ENCODE measurements at regions not wholly inside any gene's neighbourhood (a gene's known extent, or its start where the extent isn't known, plus 50 kb on each side); places are given as distances from the start of the nearest gene placed in this dataset.

DNA sequence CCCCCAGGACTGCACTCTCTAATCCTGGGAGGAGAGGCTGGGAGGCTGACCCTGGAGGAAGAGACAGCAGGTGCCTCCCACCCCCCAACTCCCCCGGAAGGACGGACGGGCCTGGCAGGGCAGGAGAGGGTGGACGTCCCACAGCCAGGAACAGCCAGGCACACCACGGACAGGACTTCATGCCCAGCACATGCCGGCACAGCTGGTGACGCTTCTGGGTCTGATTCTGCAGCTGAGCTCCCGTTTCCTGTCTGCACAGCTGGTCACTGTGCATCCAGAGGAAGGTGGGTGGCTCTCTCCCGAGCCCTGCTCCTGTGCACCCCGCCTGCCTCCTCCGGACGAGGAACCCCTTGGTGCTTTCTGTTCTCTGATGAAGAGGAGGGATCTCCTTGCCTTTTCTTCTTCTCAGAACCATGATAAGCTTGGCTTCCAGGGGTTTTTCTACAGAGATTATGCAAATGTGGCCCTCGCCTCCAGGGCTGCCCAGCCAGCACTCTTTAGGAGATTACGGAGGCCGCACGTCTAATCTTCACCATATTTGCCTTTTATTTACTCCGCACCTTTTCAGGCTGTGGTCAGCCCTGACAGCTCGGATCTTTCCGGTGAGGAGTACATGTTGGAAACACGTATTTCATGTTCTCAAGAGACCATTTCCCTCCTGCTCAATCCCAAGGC is 1295.8 kb downstream of the BRD1 start:
- DNase-seq (ENCODE audit: low read depth), result no peak

DNA sequence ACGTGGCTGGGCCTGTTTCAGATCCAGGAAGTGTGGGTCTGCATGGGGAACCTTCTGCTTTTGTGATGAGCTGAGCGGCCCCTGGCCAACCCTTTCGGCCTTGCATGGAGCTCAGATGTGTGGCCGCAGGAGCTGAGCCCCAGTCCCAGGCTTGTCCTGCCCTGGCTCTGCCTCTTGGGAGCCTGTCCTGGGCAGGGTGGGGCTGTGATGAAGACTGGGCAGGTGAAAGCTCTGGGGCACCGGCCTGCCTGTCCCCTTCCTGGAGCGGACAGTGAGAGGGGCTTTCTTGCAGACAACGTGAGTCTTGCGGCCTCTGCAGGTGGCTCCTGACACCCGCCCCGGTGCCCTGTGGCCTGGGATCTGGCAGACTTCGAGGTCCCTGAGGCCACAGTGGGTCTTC is 1296.6 kb downstream of the BRD1 start:
- DNase-seq (ENCODE audit: low read depth), result no peak

DNA sequence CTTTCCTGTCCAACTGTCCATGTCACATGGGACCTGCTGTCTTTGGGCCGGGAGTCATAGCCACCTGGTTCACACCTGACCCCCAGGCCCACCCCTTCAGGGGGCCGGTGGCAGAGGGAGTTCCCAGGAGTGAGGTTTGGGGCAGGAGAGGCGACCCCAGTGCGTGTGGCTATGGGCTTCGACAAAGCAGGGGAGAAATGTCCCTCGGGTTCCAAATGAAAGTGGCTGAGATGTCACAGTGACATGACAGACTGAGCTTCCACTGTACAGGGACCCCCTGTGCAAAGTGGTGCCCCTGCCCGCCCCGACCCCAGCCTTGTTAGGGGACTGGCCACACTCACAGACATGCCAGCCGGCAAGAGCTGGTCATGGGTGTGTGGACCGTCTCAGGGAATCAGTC is 1297.0 kb downstream of the BRD1 start:
- DNase-seq (ENCODE audit: low read depth), result no peak

DNA sequence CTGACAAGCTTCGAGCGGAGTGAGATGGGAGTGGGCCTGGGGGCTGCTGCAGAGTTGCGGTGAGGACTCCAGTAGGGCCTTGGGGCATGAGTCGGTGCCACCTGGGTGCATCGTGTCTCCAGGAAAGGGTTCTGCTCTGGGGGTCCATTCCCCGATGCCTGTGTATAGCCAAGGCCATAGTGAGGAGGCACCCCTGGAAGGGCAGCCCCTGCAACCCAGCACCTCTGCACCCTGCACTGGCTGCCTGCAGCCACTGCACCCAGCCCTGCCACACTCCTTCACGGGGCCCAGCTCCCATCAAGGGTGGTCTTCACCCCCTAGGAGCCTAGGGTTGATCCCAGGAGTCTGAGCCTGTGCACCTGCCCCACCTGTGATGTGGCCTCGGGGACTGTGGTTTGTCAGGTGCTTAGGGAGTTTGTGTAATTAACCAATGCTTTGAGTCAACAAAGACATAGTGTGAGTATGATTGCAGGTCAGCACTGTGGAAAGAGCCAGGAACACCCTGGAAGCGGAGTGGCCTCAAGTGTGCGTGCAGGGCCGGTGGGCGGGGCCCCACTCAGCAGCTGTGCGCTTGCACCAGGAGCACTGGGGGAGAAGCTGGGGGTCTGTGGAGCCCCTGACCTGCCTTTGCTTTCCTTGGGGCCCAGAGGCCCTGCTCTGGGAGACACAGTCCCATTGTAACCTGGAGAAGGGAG is 1299.3 kb downstream of the BRD1 start:
- DNase-seq (ENCODE audit: low read depth), result no peak

DNA sequence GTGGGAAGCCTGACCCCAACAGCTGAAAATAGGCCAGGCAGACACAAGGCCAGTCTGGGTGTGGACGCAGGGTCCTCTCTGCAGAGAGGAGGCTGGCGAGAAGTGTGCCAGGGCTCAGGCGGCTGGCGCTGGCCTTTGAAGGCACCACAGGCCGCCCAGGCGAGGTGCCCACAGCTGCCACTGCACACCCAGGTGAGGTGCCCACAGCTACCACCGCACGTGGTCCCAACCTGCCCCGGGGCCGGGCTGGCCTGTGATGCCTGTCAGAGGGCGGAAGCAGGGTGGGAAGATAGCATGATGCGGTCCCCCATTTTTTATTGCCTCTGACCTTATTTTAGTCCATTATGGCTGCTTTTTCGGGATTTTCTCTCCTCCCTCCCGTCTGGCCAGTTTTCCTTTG is 1303.9 kb downstream of the BRD1 start:
- DNase-seq (ENCODE audit: low read depth), result no peak

DNA sequence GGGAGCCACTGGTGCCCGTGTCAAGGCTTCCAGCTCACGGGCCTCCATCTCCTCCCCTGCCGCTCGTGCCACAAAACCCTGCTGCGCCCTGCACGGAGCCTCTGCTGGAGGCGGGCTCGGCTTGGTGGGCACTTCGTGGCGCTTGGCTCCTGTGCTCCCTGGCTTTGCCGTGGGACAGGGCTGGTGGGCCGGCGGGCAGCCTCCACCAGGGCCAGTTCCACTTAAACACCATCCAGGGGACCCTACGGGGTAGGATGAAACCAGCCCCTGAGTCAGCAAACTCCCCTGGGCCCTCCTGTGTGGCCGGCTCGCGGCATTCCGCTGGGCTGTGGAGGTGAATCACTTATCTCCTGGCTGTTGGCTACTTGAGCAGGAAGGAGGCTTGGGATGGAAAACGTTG is 1304.6 kb downstream of the BRD1 start:
- DNase-seq (ENCODE audit: low read depth), result no peak

DNA sequence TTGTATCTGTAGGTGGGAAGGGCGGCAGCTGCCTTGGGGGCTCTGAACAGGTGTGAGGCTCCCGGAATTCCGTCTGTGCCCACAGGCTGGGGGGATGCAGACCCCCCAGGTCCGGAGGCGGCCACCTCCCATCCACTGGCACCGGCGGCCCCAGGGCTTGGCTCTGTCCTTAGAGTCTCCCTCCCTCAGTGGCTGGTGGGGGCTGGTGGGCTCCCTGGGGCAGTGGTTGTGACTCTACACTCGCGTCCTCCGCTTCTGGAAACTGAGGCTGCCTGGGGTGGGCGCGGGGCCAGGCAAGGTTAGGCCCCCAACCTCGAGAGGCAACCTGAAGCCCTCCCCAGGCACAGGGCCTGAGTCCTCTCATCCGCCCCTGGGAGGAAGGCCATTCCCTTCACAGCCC is 1305.4 kb downstream of the BRD1 start:
- no peak for DNase-seq (ENCODE audit: low read depth)

DNA sequence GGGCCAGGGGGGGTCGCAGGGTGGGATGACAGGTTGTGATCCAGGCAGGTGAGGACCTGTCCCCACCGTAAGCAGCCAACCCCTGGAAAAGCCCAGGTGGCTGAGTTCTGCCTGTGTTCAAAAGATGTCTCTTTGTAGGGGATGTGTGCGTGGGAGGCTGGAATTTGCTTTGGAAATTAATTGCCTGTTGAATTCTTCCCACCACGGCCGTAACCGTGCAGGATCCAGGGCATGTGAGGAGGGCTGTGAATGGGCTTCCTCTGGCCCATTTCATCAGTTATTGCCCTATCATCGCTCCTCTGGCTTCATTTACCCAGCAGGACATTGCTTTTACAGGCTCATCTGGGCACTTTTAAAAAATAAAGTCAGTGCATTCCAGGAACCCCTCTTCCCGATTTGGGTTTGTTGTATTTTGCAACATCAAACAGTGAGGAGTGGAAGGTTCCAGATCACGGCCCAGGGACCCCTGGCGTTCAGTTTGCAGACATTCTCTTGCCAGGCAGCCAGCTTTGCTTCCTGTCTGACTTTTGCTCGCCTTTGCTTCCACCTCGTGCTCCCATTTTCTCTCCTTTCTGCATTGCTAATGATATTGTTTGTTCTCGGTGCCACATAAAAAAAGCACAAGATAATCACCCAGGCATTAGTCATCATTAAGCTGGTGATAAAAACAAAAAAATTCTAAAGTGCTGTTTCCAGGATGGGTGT is 1306.6 kb downstream of the BRD1 start:
- DNase-seq (ENCODE audit: low read depth), result no peak

DNA sequence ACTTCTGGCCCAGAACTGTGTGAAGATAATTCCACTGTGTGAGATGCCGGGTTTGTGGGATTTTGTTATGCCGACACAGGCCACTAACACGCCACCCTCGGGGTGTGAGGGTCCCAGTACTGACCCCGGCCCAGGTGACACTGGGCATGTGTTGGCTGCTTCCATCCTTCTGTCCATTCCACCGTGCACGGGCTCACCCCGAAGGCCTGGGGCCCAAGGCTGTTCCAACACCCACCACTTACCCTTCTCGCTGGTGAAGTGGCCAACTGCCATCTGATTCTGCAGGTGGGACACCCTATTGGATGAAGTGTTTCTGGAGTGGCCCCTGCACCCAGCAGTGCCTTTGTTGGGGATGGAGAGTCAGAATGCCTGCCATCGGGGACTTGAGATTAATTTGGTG is 1307.5 kb downstream of the BRD1 start:
- DNase-seq (ENCODE audit: low read depth), result no peak

DNA sequence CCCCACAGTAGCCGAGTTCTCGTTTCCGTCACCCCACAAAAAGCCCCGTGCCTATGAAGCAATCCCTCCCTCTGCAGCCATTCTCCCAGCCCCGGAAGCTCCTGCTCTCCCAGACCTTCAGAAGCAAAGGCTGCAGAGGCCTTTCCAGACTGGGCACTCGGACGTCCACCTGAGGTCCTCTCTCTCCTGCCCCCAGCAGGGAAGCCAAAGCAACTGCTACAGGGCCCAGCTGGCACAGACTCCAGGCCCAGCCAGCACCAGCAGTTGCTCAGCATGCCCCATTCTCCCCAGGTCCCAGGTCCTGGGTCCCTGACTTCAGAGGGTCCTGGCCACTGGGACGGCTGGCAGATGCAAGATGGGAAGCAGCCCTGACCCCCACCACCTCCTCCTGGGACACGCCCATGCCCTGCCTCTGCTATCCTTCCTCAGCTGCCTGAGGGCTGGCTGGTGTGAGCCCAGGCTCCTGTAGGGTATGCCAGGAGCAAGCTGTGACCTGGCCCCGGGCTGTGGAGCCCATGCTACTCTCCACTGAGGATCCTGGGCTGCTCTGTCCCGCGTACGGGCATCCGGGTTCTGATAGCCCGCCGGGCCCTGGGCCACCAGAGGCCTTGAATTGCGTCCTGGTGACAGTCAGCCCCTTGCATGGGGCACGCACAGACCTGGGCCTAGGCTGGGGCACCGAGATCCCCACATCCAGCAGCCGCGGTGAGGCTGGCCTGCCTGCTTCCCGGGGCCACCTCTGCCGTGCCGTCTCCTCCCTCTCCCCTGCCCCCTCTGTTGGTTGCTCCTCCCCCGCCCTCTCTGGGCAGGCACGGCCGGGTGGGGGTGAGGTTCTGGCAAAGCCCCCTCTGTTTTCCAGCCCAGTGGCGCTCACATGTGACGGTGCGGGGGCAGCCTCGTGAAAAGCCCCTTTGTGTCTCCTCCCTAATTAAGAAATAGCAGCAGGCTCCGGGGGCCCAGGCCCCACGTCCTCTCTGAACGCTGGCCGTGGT is 1310.3 kb downstream of the BRD1 start:
- no peak for DNase-seq (ENCODE audit: low read depth)

DNA sequence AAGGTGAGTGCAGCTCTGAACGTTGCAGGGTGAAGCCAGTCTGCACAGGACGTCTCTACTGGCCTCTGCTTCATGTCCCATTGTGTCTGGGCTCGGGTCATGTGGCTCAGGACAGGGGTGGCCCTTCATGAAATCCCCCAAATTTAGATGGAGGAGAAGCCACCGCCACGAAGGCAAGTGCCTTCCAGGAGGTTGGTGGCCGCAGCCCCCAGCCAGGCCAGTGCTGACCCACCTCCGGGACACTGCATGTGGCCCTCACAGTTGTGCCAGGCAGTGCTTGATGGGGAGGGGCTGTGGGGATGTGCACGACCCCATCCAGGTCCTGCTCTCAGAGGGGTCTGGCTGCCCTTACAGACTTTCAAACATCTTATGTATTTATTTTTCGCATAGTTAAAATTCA is 1311.1 kb downstream of the BRD1 start:
- no peak for DNase-seq (ENCODE audit: low read depth)

DNA sequence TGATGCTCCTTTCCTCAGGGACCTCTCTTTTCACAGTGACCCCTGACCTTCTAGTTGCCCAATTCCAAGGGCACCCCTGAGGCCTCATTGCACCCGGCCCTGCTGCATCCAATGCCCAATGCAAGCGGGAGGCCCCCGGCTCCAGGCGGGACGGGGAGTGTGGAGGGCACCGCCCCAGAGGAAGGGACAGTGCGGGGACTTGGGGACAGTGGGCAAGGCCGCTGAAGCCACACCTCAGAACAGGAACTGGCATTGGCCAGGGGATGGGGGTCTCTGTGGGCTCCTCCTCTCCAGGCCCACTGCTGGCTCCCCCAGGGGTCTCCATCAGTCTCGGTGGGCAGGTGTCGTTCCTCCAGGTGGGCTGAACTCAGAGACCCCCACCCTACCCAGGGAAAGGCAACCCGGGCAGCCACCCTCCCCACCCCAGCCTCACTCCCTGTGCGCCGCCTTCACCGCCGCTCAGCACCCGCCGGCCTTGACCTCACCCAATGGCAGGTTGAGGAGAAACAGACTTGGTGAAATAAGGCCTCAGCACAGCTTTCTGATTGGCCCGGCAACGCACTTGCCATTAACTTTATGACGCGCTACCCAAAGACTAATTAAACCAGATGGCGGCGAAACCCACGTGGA is 1312.0 kb downstream of the BRD1 start:
- DNase-seq (ENCODE audit: low read depth), result no peak

DNA sequence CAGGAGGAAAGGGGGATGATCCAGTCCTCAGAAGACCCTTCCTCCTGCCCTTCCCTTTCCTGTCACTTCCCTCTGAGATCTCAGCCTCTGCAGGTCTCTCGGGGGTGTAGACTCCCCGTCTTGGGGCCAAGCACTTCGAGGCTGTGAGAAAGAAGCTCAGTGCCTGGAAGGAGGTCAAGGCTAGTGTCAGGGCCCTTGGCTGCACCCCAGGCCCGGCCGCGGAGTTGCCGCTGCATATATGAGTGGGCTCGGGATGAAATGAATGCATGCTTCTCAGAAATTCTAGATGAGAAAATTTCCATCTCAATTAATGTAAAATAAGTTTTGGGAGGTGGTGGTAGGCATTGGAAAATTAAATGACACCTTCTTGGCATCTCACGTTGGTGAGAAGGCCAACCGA is 1313.7 kb downstream of the BRD1 start:
- no peak for DNase-seq (ENCODE audit: low read depth)

DNA sequence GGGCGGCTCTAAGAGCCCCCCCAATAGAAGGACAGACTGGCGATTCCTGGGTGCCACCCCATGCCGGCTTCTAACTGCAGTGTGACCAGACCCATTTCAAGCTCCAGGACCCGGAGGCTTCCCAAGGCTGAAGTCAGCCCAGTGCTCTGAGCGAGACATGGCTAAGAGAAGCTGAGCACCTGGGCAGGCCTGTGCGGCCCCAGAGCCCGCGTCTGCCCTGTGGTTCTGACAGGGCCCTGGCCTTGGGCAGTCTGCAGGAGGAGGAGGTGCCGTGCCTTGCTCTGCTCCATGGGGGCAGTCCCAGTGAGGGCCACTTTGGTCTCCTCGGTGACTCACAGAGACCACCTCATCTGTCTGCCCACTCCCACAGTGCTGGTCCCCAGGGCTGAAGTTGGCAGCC is 1314.2 kb downstream of the BRD1 start:
- no peak for DNase-seq (ENCODE audit: low read depth)

DNA sequence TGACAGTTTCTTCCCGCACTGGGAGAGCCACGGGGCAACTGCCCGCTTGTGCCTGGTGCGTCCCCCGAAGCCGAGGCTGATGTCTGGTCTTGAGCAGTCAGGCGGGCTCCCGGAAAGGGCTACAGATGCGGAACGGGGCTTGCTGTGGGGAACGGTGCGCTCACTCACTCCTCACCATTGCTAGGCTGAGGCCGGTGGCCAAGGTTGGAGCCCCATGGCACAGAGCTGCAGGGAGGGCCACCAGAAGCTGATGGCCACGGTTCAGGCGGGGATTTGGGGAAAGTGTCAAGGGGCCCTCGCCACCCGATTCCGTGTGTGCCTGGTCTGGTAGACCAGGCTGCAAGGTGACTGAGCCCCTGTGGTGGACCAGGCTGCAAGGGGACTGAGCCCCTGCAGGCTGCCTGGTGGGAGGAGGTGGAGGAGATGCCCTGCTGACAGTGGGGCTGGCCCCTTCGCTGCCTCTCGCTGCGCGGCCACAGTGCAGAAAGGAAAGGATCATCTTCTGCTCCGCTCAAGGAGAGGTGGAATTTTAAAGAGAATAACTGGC is 1315.8 kb downstream of the BRD1 start:
- DNase-seq (ENCODE audit: low read depth), result no peak

DNA sequence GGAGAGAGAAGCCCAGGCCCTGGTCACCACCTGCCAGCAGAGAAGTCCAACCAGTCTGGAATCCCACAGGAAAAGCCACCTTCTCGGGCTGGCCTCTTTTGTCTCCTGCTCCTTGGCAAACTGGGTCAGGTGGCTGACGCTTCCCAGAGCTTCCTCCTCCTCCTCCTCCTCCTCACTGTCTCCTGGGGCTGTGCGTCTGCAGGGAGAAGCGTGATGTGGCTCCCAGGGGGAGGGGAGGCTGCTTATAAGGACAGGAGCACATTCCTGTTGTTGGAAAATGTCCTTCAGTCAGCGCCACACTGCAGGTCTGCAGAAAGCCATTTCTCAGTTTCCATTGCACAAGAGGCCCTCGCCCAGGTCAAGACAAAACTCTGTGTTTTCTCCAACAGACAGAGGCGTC is 1316.5 kb downstream of the BRD1 start:
- no peak for DNase-seq (ENCODE audit: low read depth)

DNA sequence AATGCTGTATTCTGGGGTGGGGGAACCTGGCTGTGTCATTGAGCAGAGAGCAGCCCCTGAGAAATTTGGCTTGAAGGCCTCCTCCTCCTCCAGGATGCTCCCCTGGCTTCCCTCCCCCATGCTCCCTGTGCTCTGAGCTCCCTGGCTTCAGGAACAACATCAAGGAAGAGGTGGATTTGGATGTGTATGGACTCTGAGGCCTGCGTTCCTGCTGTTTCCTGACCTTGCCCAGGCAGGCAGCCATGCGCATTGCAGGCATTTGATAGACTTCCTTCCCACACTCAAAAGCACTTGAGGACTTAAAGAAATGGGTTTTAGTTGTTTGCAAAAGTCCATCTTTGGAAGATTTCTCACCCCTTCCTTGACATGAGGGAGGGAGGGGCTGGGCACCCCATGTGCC is 1317.1 kb downstream of the BRD1 start:
- no peak for DNase-seq (ENCODE audit: low read depth)

DNA sequence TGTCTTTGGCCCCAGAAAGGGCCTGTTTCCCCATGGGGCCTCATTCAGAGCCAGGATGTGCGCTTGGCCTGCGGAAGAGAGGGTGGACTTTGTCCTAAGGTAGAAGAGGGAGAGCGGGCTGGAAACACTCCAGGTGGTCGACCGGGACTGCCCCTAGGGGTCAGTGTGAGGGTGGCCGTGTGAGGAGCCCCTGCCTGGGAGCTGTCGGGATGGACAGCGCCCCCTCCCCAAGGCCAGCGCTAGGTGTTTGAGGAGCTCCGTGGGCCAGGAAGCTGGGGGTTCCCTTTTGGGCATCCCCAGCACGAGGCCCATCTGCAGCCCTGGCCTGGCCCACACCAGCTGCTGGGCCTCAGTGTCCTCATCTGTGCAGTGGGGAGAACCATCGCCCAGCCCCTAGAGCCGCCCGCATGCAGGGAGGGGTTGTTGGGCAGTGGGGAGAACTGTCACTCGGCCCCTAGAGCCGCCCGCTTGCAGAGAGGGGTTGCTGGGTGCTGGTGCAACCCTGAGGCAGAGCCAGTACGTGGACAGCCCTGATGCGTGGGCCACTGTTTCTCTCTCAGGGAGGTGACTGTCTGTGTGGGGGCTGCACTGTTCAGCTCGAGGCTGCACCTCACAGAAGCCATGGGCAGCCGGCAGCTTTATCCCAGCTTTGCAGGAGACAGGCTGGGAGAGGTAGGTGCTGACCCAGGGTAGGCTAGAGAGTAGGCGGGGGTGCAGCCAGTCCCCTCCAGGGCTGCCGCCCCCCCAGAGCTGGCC is 1319.9 kb downstream of the BRD1 start:
- no peak for DNase-seq (ENCODE audit: low read depth)

DNA sequence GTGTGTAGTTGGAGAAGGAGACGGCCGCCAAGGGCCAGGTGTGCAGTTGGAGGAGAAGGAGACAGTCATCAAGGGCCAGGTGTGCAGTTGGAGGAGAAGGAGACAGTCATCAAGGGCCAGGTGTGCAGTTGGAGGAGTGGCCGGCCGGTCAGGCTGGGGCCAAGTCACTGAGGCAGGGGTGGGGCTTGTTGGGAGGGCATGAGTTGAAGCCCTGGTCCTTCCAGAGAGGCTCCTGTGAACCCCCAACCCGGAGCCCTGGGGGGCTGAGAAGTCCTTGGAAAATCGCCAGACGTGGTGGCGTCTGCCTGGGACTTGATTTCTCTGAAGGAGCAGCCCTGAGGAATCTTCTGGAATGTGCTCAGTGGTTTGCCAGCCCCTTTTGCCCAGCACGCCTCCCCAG is 1320.5 kb downstream of the BRD1 start:
- no peak for DNase-seq (ENCODE audit: low read depth)

DNA sequence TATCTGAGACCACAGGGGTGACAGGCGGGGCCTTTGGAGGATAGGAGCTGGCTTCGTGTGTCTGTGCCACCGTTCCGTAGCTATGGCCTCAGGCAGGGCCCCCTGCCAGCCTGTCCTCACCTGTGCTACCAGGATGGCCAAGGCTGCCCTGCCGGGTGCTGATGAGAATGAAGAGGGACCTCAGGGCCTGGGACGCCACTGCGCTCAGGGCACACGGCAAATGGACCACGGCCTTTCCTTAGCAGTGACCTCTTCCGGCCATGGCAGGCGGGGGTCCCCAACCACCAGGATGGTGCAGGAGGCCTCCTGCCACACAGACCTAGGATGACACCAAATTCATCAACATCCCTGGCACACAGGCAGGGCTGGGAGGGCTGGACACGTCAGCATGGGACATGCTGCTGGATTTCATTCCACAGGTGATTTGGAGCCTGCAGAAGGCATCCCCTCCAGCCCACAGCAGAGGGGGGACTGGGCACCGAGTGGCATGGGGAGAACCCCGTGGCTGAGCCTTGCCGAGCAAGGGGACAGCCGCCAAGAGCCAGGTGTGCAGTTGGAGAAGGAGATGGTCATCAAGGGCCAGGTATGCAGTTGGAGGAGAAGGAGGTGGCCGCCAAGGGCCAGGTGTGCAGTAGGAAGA is 1321.0 kb downstream of the BRD1 start:
- DNase-seq (ENCODE audit: low read depth), result no peak

All from stimulated activated CD8-positive, alpha-beta memory T cell treated with anti-CD3 and anti-CD28 coated beads, Interleukin-12 subunit alpha, Interleukin-12 subunit beta, amount 100 ng/mL, for 1 hour (primary cell).